HCT116 (cell line): ENCODE measurements at regions not wholly inside any gene's neighbourhood (a gene's known extent, or its start where the extent isn't known, plus 50 kb on each side); places are given as distances from the start of the nearest gene placed in this dataset.

Source experiments
- POLR2A ChIP-seq: IDR thresholded peaks from 2 replicates; pipeline ENCODE4 v1.7.0; 2011; ENCODE audit warnings: borderline replicate concordance; ENCODE audit not compliant: insufficient read depth, insufficient read length; ENCODE audit errors: extremely low read depth
- POLR2AphosphoS5 ChIP-seq: IDR thresholded peaks from 2 replicates; pipeline ENCODE4 v1.6.1; 2011; ENCODE audit warnings: mild to moderate bottlenecking, low read depth, low read length, moderate library complexity
- SRF ChIP-seq: IDR thresholded peaks from 2 replicates; pipeline ENCODE4 v1.6.1; 2012; ENCODE audit warnings: low read depth
- TF ChIP-seq, protein P1 (sequence below): IDR thresholded peaks from 2 replicates; pipeline ENCODE4 v1.6.1; 2012
- TF ChIP-seq, protein P2 (sequence below), 3 experiments: fragments of 200-600 bp in 1 of 3; sonication (generic) in 1 of 3; IDR thresholded peaks in 2 of 3; conservative IDR thresholded peaks in 1 of 3; 2 replicates each; pipeline ENCODE4 v1.5.1; 2012 to 2017; ENCODE audit warnings: low read depth in 2 of 3, low read length in 2 of 3, antibody characterized with exemption in 1 of 3, borderline replicate concordance in 1 of 3, control low read depth in 1 of 3, mild to moderate bottlenecking in 1 of 3, mixed read lengths in 1 of 3, mixed run types in 1 of 3, moderate library complexity in 1 of 3; ENCODE audit not compliant: insufficient read depth in 1 of 3

DNA sequence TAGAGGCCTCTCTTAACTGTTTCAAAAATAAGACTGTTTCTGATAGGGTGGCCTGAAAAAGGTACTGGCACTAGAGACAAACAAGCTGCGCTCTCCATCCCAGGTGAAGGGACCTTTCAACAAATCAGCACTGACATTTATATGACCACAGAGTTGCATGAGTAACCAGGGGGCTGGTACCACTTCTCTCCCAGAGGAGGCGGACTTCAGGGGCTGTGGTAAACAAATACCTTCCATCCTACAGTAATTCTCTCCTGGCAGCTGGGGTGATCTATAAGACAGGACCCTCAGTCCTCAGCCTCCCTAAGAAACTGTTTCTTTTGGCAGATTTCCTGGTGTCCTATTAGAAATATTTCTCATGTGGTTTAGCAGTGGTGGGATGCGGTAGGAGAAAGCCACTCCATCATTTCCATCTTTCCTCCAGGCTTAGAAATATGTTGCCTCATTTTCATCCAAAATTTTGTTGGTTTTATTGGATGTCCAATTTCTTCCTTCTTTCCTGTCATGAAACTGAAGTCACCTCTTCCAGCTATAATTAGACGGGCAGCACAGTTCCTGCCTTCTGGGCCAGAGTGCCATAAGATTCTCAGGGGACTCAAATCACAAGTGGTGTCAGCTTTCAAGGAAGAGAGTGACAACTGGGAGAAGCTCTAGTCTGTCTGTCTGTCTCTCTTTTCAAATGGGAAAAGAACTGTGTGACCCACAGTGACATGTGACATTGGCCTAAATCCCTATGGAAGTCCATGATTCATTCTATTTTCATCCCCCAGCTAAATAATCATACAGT lies 96.4 kb downstream of the CYRIA start:
- TF ChIP-seq, protein P1, sequence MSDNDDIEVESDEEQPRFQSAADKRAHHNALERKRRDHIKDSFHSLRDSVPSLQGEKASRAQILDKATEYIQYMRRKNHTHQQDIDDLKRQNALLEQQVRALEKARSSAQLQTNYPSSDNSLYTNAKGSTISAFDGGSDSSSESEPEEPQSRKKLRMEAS: no peak
- TF ChIP-seq, protein P2, sequence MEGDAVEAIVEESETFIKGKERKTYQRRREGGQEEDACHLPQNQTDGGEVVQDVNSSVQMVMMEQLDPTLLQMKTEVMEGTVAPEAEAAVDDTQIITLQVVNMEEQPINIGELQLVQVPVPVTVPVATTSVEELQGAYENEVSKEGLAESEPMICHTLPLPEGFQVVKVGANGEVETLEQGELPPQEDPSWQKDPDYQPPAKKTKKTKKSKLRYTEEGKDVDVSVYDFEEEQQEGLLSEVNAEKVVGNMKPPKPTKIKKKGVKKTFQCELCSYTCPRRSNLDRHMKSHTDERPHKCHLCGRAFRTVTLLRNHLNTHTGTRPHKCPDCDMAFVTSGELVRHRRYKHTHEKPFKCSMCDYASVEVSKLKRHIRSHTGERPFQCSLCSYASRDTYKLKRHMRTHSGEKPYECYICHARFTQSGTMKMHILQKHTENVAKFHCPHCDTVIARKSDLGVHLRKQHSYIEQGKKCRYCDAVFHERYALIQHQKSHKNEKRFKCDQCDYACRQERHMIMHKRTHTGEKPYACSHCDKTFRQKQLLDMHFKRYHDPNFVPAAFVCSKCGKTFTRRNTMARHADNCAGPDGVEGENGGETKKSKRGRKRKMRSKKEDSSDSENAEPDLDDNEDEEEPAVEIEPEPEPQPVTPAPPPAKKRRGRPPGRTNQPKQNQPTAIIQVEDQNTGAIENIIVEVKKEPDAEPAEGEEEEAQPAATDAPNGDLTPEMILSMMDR (IDR thresholded peaks at IDR 0.05 in 2 of 3, conservative IDR thresholded peaks at IDR 0.05 in 1 of 3; ENCODE audit: borderline replicate concordance in 1 of 3, insufficient read depth in 1 of 3, low read depth in 2 of 3, low read length in 2 of 3): no peak
- TF ChIP-seq POLR2A: no peak
- TF ChIP-seq POLR2AphosphoS5: no peak
- TF ChIP-seq SRF: no peak
